COLO668 (cell line): ENCODE measurements at regions not wholly inside any gene's neighbourhood (a gene's known extent, or its start where the extent isn't known, plus 50 kb on each side); places are given as distances from the start of the nearest gene placed in this dataset.
"Not testable (repeated sequence)": the region's sequence is repeated elsewhere in the genome, so short reads cannot be mapped to it uniquely, and the experiment has no call there.

Source experiments
- DNase-seq: peaks from one replicate; lab custom pipeline; 2025; ENCODE audit not compliant: unreplicated experiment; lab: John Stamatoyannopoulos, UW

GRCh38 chr2:2655453-2656114 is 324.5 kb upstream of the MYT1L start:
- no peak for DNase-seq

DNA sequence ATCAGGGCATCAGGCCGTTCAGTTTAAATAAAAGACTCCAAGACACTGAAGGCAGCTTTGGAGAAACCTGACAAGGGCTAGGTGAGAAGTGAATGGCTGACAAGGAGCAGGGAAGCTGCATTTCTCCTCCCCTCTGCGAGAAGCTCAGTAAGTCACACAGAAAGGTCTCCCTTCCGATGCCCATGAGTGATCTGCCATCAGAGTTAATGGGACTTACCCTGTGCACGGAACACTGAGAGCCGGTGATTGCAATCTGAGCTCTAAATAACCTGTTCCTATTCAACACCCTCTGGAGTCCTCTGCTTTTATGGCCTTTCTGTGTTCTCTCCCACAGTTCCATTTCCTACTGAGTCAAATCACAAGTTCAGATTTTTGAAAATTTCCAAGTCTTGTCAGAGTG is 322.2 kb upstream of the MYT1L start:
- no peak for DNase-seq

DNA sequence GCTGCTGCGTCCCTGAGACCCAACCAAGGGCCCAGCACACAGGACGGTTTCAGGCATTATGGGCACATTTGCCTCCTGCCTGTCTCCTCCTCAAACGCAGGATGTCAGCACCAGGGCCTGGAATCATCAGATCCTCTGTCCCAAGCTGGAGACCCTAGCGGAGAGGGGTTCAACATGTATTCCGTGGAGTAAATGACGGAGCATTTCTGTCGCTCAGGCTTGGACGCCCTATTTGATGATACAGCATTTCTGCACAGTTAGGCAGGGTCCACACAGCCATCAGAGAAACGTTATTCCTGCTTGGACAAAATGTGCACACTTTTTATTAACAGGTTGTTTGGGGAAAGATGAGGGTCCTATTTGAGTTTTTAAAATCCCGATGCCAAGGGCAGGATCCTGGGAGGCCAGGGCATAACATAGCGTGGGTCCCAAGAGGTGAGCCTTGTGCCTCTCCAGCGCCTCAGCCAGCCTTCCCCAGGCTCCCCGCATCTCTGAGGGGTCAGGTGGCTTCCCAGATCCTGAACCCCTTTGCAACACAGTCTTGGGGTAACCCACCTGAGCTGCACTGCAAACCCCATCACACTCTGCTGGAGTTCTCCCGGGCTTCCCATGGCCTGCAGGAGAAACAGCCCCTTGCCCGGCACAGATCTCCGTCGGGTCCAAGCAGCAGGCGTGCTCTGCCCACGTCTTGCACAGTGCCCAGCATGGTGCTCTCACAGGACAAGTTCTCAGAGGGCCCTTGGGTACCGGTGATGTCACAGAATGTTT is 319.7 kb upstream of the MYT1L start:
- DNase-seq: no peak

DNA sequence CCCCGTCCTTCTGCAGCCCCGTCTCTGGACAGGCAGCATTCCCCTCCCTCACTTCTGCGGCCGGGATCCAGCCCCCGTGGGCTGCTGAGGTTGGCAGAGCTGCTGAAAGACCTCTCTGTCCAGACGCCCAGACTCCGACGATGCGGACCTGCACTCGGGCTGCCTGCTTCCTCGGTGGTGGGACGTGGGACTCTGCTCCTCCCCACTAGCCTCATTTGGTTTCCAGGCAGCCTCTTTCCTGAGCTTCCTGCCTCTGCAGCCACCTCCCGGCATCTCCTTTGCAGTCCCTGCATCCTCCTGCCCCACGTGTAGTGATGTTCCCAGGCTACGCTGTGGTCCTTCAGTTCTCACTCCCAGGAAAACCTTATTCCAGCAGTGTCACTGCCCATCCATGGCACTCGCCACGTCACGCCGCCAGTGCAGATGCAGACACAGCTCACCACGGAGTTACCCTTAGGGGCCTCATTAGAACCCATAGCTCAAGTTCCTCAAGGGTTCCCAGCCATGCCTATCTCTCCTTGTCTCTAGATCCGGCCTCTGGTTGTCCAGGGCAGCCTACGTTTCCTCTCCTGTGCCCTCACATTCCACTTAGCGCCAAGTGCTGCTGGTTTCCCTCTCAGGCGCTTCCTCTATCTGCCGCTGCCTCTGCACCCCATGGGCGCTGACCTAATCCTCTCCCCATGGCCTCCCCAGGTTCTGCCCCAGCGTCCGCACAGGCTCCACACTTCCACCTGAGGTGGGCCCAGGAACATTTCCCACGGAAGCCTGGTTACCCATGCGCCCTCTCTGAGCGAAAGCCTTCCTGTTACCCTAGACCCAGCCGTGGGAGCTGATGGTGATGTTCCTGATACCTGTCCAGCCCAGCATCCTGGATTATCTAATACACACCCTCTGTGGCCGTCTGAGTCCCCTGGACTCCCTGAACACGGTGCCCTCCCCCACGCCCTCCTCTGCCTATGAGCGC is 318.3 kb upstream of the MYT1L start:
- no peak for DNase-seq

DNA sequence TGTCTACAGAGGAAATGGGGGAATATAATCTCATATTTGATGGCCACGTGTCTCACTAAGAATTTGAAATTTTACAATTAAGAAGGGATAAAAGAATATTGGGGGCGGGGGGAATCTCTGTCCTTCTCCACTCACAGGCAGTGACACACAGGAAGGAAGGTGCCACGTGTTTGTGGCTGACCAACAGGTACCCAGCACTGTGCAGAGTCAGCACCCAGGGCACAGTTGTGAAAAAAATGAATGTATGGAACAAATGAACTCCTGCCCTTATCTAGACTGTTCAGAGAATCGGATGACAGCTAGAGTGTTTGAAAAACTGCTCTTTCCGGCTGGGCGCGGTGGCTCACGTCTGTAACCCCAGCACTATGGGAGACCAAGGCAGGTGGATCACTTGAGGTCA is 317.0 kb upstream of the MYT1L start:
- DNase-seq: no peak

DNA sequence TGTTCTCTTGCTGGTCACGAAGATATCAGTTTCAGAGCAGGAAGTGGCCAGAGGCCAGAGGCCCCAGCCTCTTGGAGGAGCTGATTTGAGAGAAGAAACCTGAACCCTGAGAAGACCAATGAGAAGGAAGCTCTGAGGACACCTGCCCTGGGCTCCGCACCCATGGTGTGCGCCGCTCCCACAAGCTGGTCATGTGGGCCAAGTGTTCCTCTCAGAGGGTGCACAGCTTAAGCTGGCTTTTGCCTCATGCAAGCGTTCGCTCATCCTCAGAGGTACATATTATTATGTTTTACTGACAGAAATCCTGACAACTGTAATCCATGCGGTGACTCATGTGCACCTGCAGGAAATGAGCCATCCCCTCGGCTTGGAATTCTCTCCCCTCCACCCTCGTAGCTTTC is 316.1 kb upstream of the MYT1L start:
- no peak for DNase-seq

- no peak for DNase-seq
Observed at GRCh38 chr2:2646433-2647051, 315.5 kb upstream of the MYT1L start.

GRCh38 chr2:2645162-2645855 is 314.2 kb upstream of the MYT1L start:
- DNase-seq: no peak

DNA sequence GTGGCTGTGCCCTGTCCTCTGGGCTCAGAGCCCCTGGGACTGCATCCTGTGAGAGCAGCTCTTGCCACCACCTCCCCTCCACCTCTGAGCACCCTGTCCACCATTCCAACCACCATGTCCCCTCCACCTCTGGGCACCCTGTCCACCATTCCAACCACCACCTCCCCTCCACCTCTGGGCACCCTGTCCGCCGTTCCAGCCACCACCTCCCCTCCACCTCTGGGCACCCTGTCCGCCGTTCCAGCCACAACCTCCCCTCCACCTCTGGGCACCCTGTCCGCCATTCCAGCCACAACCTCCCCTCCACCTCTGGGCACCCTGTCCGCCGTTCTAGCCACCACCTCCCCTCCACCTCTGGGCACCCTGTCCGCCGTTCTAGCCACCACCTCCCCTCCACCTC is 313.7 kb upstream of the MYT1L start:
- not testable (repeated sequence) for DNase-seq

DNA sequence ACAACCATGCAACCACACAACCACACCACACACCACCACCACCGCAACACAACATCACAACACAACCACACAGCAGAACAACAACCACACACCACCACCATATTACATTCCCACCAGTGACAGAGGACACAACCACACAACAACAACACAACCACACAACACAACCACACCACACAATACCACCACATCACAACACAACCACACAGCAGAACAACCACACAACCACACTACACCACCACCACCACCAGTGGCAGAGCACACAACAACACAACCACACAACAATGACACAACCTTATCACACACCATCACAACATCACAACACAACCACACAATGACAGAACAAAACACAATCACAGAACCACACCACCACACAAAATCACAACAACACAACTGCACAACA is 313.0 kb upstream of the MYT1L start:
- DNase-seq: no peak

GRCh38 chr2:2642906-2643890 is 312.1 kb upstream of the MYT1L start:
- DNase-seq: no peak

- no peak for DNase-seq
Observed at GRCh38 chr2:2641541-2642410, 310.7 kb upstream of the MYT1L start.

GRCh38 chr2:2640818-2641217 is 309.7 kb upstream of the MYT1L start:
- no peak for DNase-seq

DNA sequence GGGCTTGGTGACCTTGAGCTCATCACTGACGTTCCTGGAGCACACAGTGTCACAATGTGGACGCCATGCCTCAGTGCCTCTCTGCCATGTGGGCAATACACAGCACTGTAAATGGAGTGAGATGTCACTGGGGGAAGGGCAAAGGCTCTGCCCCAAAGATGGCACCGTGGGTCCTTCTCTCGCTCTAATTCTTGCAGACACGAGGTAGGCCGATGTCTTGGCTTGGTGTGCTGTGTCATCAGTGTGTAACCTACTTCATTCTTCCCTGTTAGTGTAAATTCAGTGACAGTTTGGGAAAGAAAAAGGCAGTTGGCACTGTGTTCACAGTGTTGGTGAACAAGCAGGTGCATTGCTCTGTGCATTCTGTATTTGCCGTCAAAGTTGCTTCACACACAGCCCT is 309.3 kb upstream of the MYT1L start:
- no peak for DNase-seq

DNA sequence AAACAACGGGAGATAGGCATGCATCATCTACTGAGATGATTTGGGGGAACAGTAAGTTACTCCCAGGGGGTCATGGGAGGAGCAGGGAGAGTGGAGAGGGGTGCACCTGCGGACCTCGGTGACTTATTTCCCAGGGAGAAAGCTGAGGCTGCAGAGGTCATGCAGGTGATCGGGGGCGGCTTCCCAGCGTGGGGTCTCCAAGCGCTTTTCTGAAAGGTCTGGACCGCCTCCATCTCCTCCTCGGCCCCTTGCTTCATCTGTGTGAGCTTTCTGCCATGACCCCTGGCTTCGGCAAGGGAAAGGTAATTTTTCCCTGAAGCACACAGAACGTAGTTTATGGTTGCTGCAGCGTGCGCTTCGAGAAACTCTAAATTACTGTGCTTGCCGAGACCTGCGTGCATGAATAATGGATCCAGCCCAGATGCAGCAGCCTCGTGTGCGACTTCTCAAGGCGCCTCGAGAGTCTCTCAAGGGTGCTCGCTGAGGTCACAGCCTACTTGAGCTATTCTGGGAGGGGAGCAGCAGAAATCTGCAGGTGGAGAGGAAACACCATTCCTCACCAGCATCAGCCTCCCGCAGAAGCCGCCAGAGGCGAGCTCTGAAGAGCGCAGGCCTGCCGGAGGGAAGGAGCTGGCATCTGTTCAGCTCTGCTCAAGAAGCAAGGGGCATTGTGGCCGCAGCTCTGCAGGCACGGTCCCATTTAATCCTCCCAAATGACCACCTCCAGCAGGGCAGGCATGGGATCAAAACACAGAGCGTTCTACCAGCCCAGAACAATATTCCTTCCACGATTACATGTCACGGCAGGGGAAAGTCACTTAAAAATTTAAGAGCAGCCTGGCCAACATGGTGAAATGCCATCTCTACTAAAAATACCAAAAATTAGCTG is 308.4 kb upstream of the MYT1L start:
- no peak for DNase-seq

- no peak for DNase-seq
Observed at GRCh38 chr2:2638547-2639220, 307.6 kb upstream of the MYT1L start.

- no peak for DNase-seq
Observed at GRCh38 chr2:2636813-2637212, 305.7 kb upstream of the MYT1L start.
